Fibroblast of skin of back (primary cell): ENCODE measurements at regions not wholly inside any gene's neighbourhood (a gene's known extent, or its start where the extent isn't known, plus 50 kb on each side); places are given as distances from the start of the nearest gene placed in this dataset.

Experiments used
- DNase-seq: peaks from one replicate; pipeline ENCODE4 v3.0.0-alpha.2; 2013

DNA sequence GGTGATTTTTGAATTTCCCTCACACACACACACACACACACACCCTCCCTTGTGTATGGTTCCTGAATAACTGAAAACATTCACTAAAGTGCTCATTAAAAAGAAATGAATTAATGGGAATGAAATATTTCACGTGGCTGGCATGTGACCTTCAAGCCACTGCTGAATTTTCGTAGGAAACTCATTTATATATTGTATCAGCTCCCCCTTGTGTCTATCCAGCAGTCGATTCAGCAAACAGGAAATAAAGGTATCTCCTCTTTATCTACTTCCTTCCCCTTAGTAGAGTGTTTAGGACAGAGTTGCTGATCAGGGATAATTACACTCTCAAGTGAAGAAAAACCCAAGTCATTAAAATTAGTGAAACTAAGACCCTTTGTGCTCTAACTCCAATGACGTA, 912.6 kb upstream of the LCORL start:
- DNase-seq = no peak

DNA sequence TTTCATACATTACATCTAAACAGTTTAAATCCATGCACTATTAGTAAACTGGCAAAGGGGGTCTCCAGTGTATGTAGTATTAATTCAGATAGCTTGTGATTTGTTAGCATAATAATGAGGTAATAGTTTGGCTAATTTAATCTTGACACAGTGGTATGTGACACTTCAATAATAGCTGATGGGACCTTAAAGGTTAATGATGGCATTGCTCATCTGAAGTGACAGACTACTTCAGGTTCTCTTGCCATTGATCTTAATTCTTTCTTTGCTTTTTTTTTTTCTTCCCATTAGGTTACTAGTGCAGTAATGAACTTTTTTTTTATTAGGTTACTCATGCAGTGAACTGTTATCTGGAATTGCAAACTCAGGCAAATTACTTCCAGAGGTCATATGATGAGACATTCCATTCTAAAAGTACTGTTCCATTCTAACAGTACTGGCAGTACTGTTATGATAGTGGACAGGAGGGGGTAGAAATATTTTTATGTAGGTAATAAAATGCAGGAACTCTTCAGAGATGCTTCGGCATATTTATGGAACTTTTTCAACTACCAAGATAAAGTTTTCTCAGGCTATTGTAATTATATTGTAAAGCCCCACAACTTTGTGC, 911.3 kb upstream of the LCORL start:
- no peak for DNase-seq

DNA sequence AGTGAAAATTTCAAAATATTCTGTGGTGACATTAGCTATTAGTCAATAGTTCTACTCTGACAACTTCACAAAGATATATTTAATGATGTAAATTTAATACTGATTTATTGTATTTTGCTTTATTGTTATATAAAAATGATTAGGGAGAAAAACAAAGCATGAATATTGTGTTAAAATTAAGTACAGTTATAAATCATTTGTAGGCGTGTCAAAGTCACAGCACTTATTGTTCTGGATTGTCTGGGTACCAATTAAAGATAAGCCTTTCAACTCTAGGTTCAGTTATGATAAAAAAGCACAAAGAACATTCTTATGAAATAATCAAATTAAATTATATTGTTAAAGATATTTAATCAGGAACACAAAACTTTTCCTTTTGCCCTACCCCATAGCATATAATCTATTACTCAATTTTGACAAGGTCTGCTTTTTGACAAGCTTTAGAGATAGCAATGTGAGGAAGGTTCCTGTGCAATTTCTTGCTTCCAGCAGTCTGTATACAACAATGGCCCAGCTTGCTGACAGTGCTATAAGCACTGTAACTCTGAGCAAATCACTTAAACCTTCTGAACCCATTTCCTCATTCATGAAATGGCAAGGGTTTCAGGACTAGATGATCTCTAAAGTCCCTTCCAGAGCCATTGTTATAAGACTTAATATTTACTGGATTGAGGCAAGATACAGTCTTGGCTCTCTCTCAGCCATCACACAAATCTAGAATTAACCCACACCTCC, 910.3 kb upstream of the LCORL start:
- no peak for DNase-seq

DNA sequence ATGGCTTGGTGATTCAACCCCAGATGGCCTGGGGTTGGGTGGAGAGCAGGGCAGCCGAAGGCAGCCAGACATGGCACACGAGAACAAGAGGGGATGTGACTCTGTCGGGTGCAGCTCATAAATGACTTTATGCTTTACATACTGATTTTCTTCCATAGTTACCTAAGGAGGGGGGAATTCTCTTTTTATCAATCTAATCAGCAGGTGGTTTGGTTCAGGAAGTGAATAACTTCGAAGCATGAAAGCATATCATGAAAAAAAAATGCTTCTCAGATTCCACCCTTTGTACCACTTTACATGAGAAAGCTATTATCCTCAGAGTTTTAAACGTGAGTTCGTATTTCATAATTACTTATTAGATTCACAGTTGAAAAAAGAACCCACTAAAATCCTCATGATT, 908.9 kb upstream of the LCORL start:
- DNase-seq = no peak

DNA sequence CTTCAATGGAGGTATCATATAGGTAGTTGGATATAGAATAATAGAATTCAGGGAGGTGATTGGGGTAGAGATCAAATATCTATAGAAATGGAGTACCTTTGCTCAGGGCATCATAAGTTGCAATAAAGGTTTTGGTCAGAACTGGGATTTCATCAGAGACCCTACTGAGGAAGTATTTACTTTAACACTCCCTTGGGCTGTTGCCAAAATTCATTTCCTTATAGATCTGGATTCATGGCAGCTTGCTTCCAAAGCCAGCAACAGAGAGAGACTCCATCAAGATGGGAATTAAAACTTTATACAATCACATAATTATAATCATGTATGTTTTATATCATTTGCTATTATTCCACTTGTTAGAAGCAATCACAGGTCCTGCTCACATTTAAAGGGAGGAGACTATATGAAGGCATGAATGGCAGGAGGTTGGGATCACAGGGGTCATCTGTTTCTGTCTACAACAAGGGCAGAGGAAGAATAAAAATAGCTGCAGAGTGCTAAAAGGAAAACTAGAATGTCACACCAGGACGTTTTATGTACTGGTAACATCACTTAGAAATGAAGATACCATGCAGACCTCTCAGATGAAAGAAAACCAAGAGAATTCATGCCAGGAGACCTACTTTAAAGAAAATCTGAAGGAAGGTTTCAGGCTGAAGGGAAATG, 902.1 kb upstream of the LCORL start:
- no peak for DNase-seq

DNA sequence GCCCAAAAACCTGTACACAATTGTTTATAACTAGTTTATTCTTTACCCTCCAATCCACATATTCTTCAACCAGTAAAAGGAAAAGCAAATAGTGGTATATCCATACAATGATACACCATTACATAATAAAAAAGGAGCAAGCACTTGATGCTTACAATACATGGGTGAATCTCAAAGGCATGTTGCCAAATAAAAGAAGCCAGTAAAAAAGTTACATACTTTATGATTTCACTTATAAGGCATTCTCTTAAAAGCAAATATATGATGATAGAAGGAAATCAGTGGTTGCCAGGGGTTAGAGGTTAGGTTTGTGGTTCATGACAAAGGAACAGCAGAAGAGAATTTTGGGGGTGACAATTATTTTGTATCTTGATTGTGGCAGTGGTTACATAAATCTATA, 896.1 kb upstream of the LCORL start:
- peak; percentile 33 for DNase-seq

DNA sequence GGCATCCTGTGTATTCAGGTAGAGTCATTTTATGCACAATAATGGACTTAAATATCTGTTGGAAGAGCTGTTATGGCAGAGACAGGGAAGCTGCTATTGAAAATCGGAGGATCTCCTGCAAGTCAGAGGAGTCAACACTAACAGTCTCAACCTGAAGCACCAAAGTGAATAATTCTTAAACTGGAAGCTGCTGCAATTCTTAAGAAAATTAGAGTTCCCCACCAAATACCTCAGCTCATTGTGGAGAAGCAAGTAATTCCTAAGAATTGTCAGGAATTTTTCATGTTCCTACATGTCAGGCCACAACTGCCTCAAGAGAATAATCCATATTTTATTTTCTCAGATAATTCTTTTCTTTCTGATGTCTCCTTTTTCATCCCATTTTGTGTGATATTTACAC, 892.6 kb upstream of the LCORL start:
- no peak for DNase-seq

DNA sequence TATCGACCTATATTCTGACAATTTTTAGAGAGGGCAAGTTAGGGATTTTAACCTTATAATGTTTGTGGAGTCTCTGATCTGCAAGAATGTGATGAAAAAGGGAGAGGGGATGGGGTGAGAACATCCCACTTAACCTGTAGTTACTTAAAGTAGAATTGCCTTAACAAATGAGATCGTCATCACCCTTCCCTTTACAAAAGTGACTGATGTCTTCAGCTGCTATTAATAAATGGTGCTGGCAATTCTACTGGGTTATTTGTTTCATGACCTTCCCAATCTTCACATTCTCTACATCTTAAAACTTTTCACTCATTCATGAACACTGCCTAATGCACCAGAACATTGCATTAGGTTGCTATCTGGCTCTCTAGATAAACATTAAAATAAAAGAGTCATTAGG, 873.4 kb upstream of the LCORL start:
- DNase-seq = no peak

DNA sequence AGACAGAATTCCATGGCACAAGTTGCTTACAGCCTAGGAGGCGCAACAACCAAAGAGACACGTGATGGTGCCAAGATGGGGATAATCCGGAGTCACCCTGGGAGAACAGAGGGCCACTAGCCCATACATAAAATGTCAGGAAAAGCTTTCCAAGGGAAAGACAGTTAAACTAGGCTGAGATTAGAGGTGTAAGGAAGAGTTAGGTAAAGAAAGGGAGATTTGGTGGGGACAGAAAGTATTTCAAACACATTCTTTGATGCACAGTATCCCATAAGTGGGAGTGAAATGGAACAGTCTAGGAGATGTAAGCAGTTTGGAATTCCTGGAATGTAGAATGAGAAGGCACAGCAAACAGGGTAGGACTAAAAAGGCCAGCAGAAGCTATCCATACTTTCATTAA, 860.9 kb upstream of the LCORL start:
- peak; percentile 90 for DNase-seq

DNA sequence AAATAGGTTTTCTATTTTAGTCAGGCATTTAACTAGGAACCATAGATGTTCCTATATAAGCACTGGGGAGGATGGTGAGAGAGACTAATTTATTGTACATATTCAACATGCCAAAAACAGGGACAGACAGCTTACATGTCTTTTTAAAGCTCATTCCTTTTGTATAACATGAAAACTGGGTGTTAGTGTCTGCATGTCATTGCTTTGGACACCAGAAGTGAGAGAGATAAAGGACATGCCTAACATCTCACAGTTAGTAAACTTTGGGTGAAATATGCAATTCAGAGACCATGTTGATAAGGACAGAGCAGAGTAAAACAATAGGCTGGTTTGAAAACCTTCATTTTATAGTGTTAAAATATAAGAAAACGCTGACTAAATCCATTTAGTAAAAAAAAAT, 860.0 kb upstream of the LCORL start:
- DNase-seq = no peak

DNA sequence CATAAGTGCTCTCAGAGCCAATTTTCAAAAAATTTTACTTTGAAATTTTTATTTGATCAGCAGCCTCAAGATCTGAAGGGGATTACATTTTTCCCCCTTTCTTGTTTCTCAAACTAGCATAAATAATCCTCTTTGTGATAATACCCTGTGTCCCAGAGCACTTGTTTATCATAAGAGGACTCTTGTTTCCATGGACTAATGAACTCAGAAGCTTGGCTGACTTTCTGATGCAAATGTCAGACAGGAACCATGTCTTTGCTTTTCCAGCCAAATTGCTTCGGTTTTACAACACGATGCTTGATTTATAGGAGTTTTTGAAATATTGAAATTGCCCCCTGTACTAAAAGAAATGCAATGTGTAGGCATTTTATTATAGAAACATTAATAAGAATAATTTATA, 859.3 kb upstream of the LCORL start:
- no peak for DNase-seq

DNA sequence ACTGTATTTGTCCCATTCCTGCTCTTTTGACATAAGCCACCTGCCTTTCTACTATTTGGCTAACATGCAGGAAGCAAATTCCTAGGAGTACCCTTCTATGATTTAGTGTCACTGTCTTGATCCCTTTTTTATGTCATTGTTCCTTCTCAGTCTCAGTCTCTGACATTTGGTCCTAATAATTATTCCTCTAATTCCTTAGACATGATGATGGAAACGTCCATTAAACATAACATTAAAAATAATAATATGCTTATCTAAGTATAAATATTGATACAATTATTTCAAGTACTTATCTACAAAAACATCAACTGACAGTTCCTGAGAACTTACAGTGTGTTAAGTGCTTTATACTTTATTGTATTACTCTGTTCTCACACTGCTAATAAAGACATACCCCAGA, 857.0 kb upstream of the LCORL start:
- DNase-seq = no peak

DNA sequence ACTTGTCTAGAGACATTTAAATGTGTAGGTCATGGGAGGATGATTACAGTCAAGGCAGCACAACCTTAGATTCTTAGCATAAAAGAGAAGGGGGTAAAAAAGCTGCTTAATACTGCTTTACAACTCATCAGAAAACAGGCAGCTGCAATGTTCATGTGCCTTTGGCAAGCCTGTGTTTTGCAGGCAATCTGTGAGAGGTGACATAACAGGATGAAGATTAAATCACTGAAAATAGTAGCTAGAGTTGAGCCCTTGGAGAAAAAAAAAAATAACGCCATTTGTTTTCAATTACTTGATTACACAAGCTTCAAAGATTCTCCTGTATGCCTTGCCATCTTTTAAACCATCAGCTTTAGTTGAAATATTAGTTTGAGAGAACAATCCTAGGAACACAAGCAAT, 847.6 kb upstream of the LCORL start:
- DNase-seq = no peak

DNA sequence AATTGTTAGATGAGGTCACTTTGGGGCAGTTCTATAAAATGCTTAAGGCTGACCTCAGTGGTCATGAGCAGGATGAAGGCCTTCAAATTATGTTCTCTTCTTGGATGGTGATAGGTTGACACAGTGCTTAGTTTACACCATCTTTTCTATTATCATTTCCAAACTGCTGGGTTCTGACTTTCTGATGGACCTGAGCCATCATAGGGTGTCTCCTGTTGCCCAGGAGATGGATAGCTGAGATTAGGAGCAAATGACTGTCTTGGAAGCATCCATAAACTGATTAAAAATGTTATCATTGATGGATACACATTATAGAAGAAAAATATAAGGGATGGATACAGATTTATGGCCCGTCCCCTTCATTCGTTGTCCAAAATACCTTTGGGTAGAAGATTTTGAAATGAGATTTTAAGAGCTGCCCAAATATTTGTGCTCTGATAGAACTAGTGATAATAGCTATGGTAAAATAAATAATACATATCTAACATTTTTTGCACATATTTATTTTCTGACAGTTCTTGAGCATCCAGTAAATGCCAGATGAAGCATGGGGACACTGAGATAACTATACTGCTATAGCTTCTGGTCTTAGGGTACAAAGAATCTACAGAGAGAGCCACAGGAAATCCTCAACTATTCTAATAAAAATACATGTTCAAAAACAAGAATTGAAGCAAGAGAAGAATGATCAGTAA, 839.4 kb upstream of the LCORL start:
- no peak for DNase-seq

DNA sequence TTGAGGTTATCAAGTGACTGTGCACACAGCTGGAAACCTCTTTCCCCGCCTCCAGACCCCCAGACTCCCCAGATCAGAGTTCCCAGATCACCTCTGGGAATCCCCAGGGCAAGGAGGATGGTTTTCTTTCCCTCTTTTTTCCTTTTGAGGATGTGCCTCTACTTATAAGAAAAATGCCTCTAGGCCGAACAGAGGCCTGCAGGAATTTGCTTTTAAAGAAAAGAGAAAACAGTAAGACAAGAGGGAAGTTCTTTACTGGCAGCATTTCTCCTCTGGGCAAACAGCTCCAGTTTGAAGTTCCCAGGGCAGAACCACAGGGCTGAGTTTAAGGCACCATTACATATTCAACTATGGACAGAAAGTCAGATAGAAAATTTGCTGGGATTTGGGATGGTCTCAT, 837.9 kb upstream of the LCORL start:
- DNase-seq = no peak

DNA sequence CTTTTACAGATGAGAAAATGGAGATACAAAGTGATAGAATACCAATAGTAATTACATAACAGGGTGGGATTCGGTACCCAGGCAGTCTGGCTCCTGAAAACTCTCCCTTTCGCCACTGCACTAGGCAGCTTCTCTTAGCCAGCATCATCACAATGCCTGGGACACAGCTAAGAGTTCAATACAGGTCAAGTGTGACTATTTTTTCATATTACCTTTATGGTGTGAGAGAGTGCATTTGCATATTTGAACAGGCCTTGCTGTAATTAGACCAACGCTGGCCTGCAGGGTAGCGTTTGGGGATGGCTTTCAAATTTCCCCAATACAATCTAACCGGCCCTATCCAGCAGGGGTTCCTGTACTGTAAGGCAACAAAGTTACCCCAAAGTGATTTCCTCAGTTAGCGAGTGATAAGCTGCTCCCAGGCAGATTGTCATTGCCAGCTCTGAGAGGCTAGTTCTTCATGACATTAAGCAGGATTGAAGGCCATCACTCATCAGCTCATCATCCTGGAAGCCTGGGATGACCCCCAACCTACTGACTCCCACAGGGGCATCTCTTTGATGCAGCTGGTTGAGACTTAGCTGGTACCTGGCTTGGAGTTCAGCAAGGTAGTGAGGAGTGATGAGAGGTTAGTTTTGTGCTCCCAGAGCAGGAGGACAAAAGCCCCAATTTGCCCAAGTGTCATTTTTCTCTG, 836.8 kb upstream of the LCORL start:
- no peak for DNase-seq

DNA sequence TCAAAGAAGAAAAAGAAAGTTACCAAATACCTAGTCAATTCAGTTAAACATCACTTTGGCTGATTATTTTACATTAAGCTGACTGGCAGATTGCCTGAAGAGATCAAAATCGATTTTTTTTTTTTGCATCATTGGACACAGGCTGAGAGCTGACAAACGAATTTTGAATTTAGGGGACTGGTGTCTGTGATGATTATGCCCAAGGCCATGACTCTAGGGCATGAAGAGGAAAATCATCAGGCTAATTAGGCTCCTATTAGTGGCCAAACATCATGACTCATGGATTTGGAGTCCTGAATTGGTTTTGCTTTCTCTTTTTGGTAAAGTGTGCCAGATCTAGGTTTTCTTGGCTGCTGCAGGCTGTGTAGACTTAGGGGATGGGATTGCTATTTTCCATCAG, 829.3 kb upstream of the LCORL start:
- DNase-seq = no peak

DNA sequence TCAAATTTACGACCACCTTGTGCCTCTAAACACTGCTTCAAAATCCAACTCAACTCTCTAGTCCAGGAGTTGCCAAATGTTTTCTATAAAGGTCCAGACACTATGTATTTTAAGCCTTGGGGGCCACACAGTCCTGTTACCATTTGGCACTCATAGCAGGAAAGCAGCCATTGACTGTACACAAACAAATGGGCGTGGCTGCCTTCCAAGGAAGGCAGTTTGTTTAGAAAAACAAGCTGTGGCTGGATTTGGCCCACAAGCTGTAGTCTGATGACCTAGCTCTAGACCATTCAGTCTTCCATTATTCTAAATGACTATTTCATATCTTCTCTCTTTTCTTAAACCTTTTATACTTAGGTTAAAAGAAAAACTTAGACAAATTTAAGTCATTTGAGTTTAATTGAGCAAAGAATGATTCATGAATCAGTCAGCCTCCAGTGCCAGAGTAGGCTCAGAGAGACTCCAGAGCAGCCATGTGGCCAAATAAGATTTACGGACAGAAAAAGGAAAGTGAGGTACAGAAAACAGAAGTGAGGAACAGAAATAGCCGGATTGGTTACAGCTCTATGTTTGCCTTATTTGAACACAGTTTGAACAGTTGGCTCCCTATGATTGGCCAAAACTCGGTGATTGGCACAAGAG, 825.8 kb upstream of the LCORL start:
- DNase-seq = no peak

DNA sequence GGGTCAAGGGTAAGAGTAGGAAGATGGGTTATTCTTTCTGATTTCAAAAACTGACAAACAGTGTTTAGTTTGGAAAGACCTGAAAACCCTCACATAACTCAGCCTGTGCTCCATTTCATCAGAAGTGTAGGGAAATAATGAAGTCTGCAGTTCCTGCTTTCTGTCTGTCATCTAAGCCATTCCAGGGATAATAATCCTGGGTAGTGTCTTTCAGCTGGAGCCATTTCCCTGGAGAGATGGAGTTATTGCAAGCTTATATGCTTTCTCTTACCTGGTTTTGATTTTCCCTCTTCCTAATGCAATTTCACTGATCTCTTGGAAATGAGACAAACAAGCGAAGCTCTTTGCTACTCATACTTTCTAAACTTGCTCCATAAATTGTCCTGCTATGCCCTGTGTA, 824.8 kb upstream of the LCORL start:
- DNase-seq = no peak

DNA sequence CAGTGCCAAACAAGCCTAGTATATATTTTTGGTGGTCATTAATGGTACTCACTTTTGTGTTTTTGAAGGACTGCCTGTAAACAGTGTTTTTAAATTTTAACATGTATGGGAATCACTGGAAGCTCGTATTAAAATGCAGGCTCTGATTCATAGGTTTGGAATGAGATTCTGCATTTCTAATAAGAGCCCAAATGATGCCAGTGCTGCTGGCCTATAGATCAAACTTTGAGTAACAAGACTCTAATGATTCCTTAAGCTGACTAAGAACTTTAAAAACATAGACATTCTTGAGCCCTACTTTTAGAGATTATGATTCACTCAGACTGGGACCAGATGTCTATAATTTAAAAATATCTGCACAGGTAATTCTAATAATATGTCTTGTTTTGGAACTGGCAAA, 823.2 kb upstream of the LCORL start:
- no peak for DNase-seq

DNA sequence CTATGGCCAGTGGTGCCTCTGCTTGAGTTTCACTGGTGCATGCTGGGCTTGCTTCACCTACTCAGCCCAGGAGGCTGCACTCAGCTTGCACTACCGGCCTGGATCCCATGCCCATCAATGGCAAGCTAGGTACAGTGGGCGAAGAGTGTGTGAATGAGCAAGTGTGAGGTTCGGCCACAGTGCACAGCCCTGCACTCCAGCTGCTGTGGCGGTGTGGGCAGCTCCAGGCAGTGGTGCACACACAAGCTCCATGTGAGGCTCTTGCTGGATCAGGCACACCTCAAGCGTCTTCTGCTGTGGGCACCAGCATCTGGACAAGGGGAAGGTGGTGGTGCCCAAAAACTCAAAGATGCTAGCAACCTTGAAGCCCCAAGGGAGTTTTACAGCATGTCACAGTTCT, 820.9 kb upstream of the LCORL start:
- DNase-seq = no peak

DNA sequence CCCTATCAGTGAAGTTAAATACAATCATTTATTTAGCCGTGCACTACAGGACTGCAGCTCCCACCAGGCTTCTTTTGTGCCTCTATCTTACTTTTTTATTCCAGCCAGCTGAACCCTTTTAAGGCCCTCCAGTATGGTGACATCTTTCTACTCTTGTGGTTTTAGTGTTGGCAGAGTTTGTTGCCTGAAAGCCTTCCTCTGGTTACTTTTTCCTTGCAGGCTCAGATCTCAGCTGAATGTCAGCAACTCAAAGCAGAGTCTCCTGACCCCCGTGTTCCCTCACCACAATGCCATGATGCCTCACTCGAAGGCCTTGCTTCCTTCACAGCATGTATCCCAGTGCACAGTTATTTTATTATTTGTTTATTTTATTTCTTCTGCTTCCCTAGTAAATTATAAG, 818.9 kb upstream of the LCORL start:
- no peak for DNase-seq
